ENCODE measurements at regions not wholly inside any gene's neighbourhood (a gene's known extent, or its start where the extent isn't known, plus 50 kb on each side); places are given as distances from the start of the nearest gene placed in this dataset.
"Not testable (repeated sequence)": the region's sequence is repeated elsewhere in the genome, so short reads cannot be mapped to it uniquely, and the experiment has no call there.

DNA sequence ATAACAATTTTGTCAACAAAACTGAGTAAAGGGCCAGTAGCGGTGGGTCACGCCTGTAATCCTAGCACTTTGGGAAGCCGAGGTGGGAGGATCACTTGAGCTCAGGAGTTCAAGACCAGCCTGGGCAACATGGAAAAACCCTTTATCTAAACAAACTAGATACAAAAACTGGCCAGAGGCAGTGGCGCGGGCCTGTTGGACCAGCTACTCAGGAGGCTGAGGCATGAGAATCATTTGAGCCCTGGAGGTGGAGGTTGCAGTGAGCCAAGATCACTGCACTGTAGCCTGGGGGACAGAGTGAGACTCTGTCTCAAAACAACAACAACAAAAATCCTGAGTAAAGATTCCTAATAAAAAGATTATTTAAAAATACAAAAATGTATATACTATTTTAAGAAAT is 583.1 kb downstream of the KCNJ2 start:
- TF ChIP-seq POLR2AphosphoS5 (IDR thresholded peaks at IDR 0.05; ENCODE audit: low read depth, low read length); TAF1 (IDR thresholded peaks at IDR 0.05; ENCODE audit: borderline replicate concordance, low read depth, low read length); POLR2A (IDR thresholded peaks at IDR 0.05; ENCODE audit: low read depth, low read length): not testable (repeated sequence)
